ENCODE measurements at regions not wholly inside any gene's neighbourhood (a gene's known extent, or its start where the extent isn't known, plus 50 kb on each side); places are given as distances from the start of the nearest gene placed in this dataset.

DNA sequence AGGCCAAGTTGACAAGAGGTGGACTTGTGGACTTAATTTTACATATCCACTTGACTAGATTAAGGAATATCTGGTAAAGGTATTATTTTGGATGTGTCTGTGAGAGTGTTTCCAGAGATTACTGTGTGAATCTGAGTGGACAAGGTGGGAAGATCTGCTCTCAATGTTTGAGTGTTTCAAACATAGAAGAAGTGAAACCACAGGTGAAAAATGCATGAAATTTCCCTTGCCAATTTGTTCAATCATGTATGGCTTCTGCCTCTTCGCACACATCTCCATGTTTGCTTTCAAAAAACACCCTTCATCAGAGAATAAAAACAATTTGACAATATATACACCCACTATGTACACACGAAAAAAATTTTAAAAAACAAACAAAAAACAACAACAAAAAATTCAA, 152.7 kb downstream of the SALL1 start (continued):
- TF ChIP-seq, protein P1, sequence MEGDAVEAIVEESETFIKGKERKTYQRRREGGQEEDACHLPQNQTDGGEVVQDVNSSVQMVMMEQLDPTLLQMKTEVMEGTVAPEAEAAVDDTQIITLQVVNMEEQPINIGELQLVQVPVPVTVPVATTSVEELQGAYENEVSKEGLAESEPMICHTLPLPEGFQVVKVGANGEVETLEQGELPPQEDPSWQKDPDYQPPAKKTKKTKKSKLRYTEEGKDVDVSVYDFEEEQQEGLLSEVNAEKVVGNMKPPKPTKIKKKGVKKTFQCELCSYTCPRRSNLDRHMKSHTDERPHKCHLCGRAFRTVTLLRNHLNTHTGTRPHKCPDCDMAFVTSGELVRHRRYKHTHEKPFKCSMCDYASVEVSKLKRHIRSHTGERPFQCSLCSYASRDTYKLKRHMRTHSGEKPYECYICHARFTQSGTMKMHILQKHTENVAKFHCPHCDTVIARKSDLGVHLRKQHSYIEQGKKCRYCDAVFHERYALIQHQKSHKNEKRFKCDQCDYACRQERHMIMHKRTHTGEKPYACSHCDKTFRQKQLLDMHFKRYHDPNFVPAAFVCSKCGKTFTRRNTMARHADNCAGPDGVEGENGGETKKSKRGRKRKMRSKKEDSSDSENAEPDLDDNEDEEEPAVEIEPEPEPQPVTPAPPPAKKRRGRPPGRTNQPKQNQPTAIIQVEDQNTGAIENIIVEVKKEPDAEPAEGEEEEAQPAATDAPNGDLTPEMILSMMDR (IDR thresholded peaks at IDR 0.05; ENCODE audit: control extremely low read depth in 1 of 3, insufficient read depth in 1 of 3, low read depth in 1 of 3, low read length in 3 of 3) = no peak
